ENCODE measurements at regions not wholly inside any gene's neighbourhood (a gene's known extent, or its start where the extent isn't known, plus 50 kb on each side); places are given as distances from the start of the nearest gene placed in this dataset.

GRCh38 chr12:11958221-11959091 is 112.3 kb upstream of the BCL2L14 start:
- Histone ChIP-seq H3K4me1 (ENCODE audit: control insufficient read depth, low read length) (no peaks in the 10 kb centered on the region), H3K27me3 (ENCODE audit: control insufficient read depth, low read length) (peaks cover 13% of the 10 kb centered on the region), H4K20me1 (ENCODE audit: control insufficient read depth, insufficient read depth, low read depth, low read length) (no peaks in the 10 kb centered on the region; the same call in 1 of the 2 replicates), H3K36me3 (ENCODE audit: control insufficient read depth, low read length) (no peaks in the 10 kb centered on the region), H3K79me2 (ENCODE audit: control insufficient read depth, low read length) (no peaks in the 10 kb centered on the region), H3K4me3 (ENCODE audit: low read length) (no peak overlapping the region), H3K27ac (ENCODE audit: low read depth, low read length) (no peak overlapping the region), H3F3A (ENCODE audit: control insufficient read depth, insufficient read depth) (no peaks in the 10 kb centered on the region), H3K9me3 (ENCODE audit: control insufficient read depth, insufficient read depth, low read length) (no peaks in the 10 kb centered on the region), H3K4me2 (ENCODE audit: low read length) (no peak overlapping the region), H3K9me2 (replicated peaks; ENCODE audit: control insufficient read depth, low read length) (no peaks in the 10 kb centered on the region)
- TF ChIP-seq EZH2phosphoT487 (IDR thresholded peaks at IDR 0.05; ENCODE audit: borderline replicate concordance, low read length), result no peak
- TF ChIP-seq CTCF (IDR thresholded peaks at IDR 0.05; ENCODE audit: low read depth, low read length, poor library complexity, severe bottlenecking), result no peak

GRCh38 chr12:11959117-11959823 is 111.5 kb upstream of the BCL2L14 start:
- Histone ChIP-seq H4K20me1 (ENCODE audit: control insufficient read depth, insufficient read depth, low read depth, low read length) (no peaks in the 10 kb centered on the region; the same call in 1 of the 2 replicates), H3K9me2 (replicated peaks; ENCODE audit: control insufficient read depth, low read length) (no peaks in the 10 kb centered on the region), H3K9me3 (ENCODE audit: control insufficient read depth, insufficient read depth, low read length) (no peaks in the 10 kb centered on the region), H3F3A (ENCODE audit: control insufficient read depth, insufficient read depth) (no peaks in the 10 kb centered on the region), H3K79me2 (ENCODE audit: control insufficient read depth, low read length) (no peaks in the 10 kb centered on the region), H3K36me3 (ENCODE audit: control insufficient read depth, low read length) (no peaks in the 10 kb centered on the region), H3K4me1 (ENCODE audit: control insufficient read depth, low read length) (no peaks in the 10 kb centered on the region), H3K27ac (ENCODE audit: low read depth, low read length) (no peak overlapping the region), H3K4me2 (ENCODE audit: low read length) (no peak overlapping the region), H3K4me3 (ENCODE audit: low read length) (no peak overlapping the region), H3K27me3 (ENCODE audit: control insufficient read depth, low read length) (peaks cover 13% of the 10 kb centered on the region)
- no peak for TF ChIP-seq CTCF (IDR thresholded peaks at IDR 0.05; ENCODE audit: low read depth, low read length, poor library complexity, severe bottlenecking)
- TF ChIP-seq EZH2phosphoT487 (IDR thresholded peaks at IDR 0.05; ENCODE audit: borderline replicate concordance, low read length), result no peak

- no peaks in the 10 kb centered on the region for H3K79me2 ChIP-seq (ENCODE audit: control insufficient read depth, low read length)
- TF ChIP-seq EZH2phosphoT487 (IDR thresholded peaks at IDR 0.05; ENCODE audit: borderline replicate concordance, low read length) (no peak), CTCF (IDR thresholded peaks at IDR 0.05; ENCODE audit: low read depth, low read length, poor library complexity, severe bottlenecking) (no peak)
- H3K27me3 ChIP-seq (ENCODE audit: control insufficient read depth, low read length), result peaks cover 13% of the 10 kb centered on the region
- no peaks in the 10 kb centered on the region for H3K4me1 ChIP-seq (ENCODE audit: control insufficient read depth, low read length)
- no peak overlapping the region for H3K4me3 ChIP-seq (ENCODE audit: low read length)
- H3F3A ChIP-seq (ENCODE audit: control insufficient read depth, insufficient read depth), result no peaks in the 10 kb centered on the region
- no peaks in the 10 kb centered on the region for H3K36me3 ChIP-seq (ENCODE audit: control insufficient read depth, low read length)
- H3K9me2 ChIP-seq (replicated peaks; ENCODE audit: control insufficient read depth, low read length), result no peaks in the 10 kb centered on the region
- no peaks in the 10 kb centered on the region for H4K20me1 ChIP-seq (ENCODE audit: control insufficient read depth, insufficient read depth, low read depth, low read length)
- no peak overlapping the region for H3K27ac ChIP-seq (ENCODE audit: low read depth, low read length)
- H3K4me2 ChIP-seq (ENCODE audit: low read length), result no peak overlapping the region
- no peaks in the 10 kb centered on the region for H3K9me3 ChIP-seq (ENCODE audit: control insufficient read depth, insufficient read depth, low read length)
Measured at GRCh38 chr12:11960646-11961045, 110.1 kb upstream of the BCL2L14 start.
